ENCODE measurements at regions not wholly inside any gene's neighbourhood (a gene's known extent, or its start where the extent isn't known, plus 50 kb on each side); places are given as distances from the start of the nearest gene placed in this dataset.
"Not testable (repeated sequence)": the region's sequence is repeated elsewhere in the genome, so short reads cannot be mapped to it uniquely, and the experiment has no call there.

DNA sequence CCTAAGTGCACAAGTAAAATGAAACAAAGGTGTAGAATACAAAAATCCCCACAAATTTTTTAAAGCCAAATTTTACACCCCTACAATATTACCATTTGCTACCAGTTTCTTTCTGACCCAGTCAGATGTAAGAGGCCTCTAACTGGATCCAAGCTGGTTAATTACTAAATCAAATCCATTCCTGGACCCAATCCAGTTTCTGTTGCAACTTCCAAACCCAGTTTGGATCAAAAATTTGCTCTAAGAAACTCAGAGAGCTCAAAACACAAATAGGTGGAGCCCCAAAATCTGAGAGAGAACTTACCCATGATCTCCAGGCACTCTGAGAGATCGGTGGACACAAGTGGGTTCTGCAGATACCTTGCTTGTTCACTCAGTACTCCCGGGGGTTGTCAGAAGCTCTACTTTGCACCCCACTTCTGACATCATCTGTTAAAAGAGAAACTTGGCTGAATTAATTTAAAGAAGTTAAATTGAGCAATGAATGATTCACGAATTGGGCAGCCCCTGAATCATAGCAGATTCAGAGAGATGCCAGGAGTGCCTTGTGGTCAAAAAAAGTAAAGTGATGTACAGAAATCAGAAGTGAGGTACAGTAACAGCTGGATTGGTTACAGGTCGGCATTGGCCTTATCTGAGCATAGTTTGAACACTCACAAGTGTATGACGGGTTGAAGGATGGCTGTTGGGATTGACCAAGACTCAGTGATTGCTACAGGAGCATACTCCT lies 448.0 kb downstream of the KCNT2 start:
- DNase-seq: no peak

DNA sequence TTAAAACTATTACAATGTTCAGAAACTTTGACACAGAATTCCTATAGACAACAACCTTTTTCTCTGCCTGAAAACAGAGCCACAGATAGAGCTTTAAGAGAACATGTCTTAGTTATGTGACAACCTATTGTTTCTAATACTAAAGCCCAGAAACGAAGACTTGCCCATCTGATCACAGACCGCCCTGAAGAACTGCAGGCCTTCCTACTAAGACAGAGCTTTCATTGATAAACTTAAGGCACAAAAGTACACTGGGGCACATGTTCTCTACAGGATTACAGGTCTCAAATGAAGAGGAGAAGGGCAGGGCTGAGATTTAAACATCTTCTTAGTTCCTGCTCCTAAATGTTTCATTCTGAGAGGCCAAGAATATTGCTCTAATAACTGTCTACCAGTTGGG lies 452.7 kb downstream of the KCNT2 start:
- no peak for DNase-seq

DNA sequence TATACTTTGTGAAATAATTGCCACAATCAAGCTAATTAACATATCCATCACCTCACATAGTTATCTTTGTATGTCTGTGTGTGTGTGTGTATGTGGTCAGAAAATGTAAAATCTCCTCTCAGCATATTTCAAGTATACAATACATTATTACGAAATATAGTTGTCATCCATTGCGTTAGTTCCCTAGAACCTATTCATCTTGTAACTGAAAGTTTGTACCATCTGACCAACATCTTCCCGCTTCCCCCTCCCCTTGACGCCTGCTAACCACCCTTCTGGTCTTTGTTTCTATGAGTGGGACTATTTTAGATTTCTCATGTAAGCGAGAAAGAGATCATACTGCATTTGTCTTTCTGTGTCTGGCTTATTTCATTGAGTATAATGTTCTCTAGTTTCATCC lies 455.3 kb downstream of the KCNT2 start:
- DNase-seq: no peak

DNA sequence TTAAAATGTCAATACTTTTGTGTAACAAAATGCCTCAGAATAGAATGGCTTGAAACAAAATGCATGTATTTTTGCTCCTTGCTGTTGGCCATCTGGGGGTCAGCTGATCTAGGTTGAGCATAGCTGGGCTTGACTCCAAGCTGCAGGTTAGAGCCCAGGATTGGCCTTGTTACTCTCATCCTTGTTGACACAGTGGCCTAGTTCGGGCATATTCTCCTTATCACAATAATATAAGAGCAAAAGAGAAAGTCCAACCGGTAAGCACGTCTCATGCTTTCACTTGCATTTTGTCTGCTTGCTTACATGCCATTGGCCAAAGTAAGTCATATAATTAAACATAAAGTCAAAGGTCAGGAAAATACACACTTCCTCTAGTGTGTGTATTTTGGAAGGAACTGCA lies 456.2 kb downstream of the KCNT2 start:
- no peak for DNase-seq

DNA sequence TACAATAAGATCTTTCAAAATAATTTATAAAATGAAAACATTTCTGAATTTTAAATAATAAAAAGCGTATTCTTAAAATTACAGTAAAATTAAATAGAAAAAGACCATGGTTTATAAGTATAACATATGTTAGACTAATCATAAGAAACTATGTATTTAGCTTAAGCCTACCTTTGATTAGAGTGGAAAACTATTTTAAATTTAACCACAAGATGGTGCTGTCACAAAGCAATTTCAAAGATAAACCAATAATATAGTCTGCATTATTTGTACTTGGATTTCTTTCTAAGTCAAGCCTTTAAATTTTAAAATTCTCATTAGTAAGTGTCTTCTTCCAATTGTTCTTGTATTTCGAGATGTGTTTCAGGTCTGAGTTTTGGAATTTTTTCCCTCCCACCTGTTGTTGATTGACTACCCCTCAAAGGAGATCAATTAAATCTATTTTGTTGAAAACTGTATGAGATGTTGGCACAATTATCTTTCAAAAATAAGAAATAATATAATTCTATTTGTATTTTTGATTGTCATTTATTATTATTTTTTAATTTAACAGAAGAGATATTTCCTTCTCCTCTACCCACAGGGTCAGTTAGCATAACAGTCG lies 459.8 kb downstream of the KCNT2 start:
- DNase-seq: no peak

DNA sequence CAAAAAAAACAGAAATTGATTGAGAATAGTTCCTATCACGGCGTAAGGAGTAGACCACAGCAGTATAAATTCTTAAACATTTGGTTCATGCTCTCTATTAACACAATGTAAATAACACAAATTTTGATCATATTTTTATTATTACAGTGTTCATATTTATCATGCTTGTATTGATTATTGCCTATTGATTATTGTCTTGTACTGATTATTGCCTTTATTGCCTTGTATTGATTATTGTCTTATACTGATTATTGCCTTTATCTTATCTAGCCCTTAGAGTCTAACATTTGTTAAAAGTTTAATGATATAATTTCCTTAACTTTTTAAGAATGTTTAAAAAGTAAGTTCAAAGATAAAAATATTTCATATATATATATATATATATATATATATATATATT lies 460.7 kb downstream of the KCNT2 start:
- DNase-seq: no peak

DNA sequence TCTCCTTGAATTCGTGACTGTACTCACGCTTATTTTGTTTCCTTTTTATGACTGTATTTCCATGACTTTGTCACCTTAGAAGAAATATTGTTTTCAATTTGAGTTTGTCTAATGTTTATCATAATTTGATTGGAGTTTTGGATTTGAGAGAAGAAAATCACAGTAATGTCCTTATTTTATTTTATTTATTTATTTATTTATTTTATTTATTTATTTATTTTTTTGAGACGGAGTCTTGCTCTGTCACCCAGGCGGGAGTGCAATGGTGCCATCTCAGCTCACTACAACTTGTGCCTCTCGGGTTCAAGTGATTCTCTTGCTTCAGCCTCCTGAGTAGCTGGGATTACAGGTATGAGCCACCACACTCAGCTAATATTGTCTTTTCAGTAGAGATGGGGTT lies 463.1 kb downstream of the KCNT2 start:
- DNase-seq: not testable (repeated sequence)

DNA sequence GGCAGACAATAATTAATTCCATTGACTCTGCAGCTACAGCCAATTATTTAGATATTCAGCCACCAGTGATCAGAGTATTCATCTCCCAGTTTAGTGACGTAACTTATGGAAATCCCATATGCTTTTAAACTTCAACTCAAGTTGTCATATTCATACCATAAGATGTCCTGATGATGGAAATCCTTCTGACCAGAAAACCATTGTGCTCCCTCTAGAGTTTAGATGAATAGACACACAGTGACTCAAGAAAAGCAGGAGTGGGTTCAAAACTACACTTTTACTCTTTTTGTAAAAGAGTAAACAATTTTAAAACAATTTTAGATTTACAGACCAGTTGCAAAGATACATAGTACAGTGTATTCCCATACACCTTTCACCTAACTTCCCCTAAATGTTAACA lies 463.7 kb downstream of the KCNT2 start:
- DNase-seq: no peak

DNA sequence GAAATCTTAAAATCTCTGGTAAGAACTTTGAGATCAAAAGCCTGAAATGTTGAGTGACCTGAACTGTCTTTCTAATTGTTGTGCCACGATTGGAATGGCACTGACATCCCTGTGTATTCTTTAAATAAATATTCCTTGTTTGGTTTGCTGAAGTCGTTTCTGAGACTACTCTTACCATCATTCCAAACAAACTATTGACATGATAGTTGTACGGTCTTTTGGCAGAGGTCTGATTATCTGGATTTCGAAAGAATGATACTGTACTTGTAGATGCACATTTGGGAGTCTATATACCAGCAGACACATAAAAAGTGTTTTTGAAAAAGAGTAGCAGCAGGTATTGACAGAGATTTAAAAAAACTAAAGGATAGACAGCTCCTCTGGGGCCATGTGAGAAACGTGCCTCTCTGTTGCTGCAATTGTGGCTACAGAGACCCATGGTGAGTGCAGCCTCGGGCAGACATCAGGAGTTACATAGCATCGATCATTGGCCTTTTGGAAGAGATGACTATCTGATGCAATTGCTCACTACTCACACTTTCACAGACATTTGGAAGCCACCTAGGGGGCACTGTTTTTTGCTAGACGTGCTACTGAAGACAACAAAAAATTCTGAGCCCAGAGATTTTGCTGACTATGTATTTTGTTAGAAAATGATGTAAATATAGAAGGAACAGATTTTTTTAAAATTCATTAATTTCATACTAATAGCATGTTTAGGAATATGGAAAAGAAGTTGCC lies 464.5 kb downstream of the KCNT2 start:
- no peak for DNase-seq

DNA sequence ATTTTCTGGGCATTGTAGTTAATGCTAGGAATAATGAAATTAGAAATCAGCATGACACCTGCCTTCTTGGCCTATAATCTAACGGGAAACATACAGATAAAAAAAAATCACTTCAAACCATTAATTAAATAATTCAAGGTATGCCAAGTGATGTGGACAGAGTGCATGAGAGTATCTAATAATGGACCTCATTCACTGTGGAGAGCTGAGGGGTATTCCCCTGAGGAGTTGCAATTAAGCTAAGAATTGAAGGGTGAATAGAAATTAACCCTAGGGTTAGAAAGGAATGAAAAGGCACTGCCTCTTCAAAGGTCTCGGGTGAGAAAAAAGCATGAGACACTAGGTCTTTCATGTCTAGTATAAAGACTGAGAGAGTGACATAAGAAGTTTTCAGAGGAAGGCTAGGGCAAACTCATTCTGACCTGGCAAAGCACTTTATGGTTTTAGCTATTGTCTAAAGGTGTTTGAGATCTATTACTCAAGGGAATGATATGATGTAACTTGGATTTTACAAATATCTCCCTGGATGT lies 466.1 kb downstream of the KCNT2 start:
- DNase-seq: no peak

DNA sequence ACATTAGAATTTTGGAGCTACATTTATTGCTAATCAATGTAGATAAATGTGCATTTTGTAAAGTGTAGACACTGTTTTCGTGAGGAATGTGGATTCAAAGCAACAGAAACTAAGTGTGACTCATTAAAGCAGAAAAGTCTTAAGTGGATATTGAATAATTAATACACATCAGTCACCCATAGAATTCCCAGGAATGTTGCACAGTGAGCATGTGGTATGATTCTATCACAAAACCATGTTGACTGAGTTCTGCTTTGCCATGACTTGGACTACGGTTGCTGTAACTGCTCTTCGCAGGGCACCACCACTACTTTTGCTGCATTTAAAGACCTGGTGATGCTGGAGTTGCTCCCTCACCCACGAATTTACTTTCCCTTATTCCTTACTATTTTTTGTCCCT lies 471.8 kb downstream of the KCNT2 start:
- DNase-seq: no peak

DNA sequence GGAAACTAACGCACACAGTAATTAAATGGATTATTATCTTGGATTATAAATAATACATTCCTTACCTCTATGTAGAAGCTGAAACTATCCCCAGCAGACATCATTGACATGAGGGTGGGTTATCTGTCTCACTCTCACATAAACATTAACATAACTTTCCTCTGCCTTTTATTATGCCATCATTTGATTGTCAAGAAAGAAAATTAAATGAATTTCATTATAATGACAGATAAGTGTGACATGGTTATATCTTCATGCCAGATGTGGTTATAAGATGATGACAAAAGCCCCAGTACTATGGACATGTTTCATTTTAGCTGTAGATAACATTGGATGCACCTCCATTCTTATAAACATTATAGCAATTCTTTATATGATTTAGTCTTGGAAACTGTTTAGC lies 476.5 kb downstream of the KCNT2 start:
- DNase-seq: no peak

DNA sequence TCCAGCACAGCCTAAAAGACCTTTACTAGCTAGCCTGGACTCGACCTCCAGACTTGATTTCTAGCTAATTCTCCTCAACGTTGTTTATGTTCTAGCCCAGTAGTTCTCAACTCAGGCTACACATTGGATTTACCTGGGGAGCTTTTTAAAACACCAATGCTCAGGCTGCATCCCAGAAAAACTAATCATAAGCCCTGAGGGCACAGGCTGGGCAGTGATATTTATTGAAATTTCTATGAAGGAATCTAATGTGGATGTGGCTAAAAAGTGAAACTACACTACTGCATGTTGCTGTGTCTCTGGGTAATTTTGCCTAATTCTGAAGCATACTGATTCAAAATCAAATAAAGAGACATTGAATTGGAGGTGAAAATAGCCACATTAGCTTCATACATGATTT lies 479.4 kb downstream of the KCNT2 start:
- DNase-seq: no peak

DNA sequence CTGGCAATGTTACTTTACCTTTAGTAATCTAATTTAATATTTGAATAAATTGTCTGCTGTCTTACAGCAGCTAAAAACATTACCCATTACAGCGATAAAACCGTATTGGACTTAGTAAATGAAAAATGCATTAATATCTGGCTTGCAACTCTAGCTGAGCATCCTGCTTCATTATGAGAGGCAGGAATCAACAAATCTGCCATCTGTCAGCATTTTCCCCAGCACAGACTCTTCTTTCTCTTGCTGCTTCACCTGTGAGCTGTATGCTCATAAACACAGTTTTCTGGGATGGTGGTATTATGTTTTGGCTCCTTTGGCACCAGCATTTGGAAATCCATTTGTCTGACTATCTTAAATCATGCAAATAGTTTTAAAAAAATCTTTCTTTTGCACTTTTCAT lies 487.1 kb downstream of the KCNT2 start:
- no peak for DNase-seq

DNA sequence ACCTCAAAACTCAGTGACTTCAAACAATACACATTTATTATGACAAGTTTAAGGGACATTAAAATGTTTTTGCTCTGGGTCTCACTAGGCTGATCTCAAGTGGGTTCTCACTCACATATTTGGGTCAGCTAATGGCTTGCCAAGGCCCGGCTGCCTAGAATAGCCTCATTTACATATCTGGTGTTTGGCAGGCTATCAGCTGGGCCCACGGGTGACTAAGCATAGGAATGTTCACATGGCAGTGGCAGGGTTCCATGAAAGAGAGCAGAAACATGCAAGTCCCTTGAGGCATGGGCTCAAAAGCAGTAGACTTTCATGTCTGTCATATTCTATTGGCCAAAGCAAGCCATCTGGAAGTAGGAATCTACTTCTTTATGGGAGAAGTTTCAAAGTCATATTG lies 492.6 kb downstream of the KCNT2 start:
- no peak for DNase-seq

DNA sequence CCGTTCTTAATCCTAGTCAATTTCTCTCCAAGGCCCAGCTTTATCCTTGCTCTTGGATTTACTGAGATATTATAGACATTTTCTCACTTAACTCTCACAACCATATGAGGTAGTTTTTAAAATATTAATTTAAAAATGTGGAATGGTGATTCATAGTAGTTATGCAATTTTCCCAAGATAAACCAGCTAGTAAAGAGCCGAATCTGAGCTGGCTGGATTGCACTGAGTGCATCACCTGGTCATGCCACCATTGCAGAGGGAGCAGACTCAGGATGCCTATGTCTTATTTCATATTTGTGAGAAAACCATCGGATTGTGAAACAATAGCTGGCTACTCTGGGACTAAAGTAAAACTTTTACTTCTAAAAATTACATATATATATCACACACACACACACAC lies 494.0 kb downstream of the KCNT2 start:
- no peak for DNase-seq

DNA sequence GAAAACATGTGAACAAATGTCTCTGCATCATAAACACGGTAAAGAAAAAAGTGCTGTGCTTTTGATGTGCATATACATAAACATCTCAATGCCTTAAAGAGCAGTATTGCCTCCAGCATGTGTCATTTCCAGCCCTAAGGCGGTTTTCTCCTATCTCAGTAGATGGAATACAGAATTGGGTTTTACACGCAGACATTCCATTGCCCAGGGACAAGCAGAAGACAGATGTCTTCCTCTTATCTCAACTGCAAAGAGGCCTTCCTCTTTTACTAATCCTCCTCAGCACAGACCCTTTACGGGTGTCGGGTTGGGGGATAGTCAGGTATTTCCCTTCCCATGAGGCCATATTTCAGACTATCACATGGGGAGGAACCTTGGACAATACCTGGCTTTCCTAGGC lies 499.2 kb downstream of the KCNT2 start:
- DNase-seq: not testable (repeated sequence)

DNA sequence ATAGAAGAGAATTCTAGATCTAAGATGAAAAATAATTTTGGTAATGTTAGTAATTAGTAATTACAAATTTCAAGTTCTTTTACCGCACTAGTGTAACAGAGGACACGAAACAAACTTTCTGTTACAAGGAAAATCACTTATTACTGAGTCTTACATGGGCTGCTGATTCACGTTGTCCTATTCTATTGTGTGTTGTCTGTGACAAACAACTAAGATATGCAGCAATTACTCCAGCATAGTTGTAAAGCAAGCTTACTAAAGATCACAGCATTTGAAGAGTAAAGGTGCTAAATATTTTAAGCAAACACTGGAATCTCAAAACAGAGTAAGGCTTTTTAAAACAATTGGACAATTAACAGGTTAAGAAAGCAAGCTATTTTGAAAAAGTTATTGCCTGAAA lies 502.3 kb downstream of the KCNT2 start:
- DNase-seq: no peak

DNA sequence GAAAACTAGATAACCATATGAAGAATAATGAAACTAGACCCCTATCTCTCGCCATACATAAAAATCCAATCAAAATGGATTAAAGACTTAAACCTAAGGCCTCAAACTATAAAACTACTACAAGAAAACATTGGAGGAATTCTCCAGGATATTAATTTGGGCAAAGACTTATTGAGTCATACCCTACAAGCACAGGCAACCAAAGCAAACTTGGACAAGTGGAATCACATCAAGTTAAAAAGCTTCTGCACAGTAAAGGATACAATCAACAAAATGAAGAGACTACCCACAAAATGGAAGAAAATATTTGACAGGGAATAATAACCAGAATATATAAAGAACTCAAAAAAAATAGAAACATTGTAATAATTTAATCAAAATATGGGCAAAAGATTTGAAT lies 505.4 kb downstream of the KCNT2 start:
- no peak for DNase-seq

DNA sequence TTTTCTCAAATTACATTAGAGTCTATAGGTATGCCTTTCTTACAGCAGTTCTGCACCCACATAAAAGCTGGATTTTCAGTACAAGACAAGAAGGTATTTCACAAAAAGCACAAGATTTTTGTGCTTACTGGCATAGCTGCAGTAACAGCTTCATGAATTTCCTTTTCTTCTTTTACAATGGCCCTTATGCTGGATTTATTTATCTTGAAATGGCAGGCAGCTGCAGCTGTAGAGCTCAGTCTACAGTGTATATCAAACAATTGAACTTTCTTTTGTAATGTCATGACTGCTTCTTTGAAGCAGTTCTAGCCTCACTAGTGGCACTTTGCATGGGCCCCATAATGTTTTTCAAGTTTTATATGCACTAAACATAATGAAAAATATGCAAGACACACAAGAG lies 510.2 kb downstream of the KCNT2 start:
- no peak for DNase-seq

DNA sequence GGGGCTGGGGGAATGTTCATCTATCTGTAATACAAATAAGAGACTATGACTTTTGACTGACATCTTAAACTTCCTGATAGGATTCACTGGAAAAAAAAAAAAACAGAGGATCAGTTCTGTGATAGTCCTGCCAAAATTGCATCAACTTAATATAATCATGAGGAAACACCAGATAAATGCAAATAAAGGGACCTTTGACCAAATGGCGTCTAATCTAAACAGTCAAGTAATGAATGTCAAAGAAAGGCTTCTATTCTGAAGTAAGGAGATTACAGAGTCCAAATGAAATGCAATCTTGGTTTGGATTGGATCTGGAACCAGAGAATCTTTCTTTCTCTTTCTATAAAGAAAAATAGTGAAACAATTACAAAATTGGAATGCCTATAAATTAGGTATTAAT lies 513.4 kb downstream of the KCNT2 start:
- DNase-seq: no peak

DNA sequence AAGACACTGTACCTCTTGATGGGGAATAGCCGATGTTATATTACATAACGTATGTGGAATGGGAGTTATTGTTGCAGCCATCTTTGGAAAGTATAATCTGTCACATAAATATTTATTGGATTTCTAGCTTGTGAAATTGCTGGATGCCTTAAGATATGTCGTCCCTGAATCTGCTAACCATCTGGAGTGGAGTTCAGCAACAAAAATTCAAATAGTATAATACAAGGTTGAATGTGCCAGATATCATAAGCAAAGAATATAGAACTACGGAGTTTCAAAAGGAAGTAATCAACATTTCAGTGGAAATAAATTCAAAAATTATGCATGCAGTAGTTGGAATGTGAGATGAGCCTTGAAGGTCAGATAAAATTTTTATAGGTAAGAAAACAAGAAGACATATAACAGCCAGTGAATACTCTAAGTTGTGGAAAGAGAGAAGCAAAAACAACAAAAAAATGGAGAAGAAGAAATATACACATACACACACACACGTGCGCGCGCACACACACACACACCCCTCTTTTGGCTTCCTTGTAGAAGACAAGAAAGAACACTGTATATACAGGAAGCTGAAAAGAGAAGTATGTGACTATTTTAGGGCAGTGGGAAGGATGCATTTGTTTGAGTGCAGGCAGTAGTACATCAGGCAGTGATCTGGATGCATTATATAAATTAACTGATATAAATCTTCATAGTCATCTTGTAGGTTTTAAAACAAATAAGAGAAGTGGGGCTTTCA lies 516.7 kb downstream of the KCNT2 start:
- DNase-seq: no peak

DNA sequence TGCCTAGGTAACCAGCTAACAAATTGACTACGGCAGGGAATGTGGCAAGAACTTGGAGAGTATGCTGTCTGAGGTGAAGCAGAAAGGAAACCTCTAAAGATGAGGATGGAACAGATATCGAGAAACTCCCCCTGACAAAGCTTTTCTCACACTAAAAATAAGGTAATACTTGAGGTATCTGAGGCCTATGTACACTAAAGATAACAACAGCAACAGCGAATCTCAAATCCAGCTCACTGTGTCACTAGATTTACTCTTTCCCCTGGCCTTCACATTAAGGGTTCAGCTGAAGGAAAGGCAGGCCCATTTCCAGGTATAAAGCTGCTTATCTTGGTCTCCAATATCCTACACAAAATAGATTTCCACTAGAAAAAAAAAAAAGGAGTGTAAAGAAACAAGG lies 518.0 kb downstream of the KCNT2 start:
- no peak for DNase-seq

Measured in stimulated activated CD4-positive, alpha-beta T cell treated with anti-CD3 and anti-CD28 coated beads, Interleukin-12 subunit alpha, Interleukin-12 subunit beta, amount 100 ng/mL, for 4 hours (primary cell).